ENCODE measurements at regions not wholly inside any gene's neighbourhood (a gene's known extent, or its start where the extent isn't known, plus 50 kb on each side); places are given as distances from the start of the nearest gene placed in this dataset.

- TF ChIP-seq POLR2A (IDR thresholded peaks at IDR 0.05) (no peak), CTCF (IDR thresholded peaks at IDR 0.05 in 4 of 5, conservative IDR thresholded peaks at IDR 0.05 in 1 of 5) (no peak)
Observed at GRCh38 chr11:134668796-134669195, 256.8 kb upstream of the B3GAT1 start.
